UCSD-AML1 (cell line): ENCODE measurements at regions not wholly inside any gene's neighbourhood (a gene's known extent, or its start where the extent isn't known, plus 50 kb on each side); places are given as distances from the start of the nearest gene placed in this dataset.
A peak's percentile ranks its signal among the peaks of the same experiment; 100 is the strongest.
"Not testable (repeated sequence)": the region's sequence is repeated elsewhere in the genome, so short reads cannot be mapped to it uniquely, and the experiment has no call there.

ENCODE experiments used
- DNase-seq: peaks from one replicate; lab custom pipeline; 2025; ENCODE audit not compliant: unreplicated experiment; lab: John Stamatoyannopoulos, UW

- no peak for DNase-seq
These were observed 62.6 kb upstream of the EN2 start for GRCh38 chr7:155395176-155395797.

- no peak for DNase-seq
These were observed 61.3 kb upstream of the EN2 start for GRCh38 chr7:155396661-155397060.

GRCh38 chr7:155397758-155398714 lies 59.9 kb upstream of the EN2 start:
- not testable (repeated sequence) for DNase-seq

GRCh38 chr7:155398944-155399343 lies 59.0 kb upstream of the EN2 start:
- DNase-seq: peak; percentile 14

- DNase-seq: no peak
These were observed 58.4 kb upstream of the EN2 start for GRCh38 chr7:155399577-155399976.

GRCh38 chr7:155401231-155401630 lies 56.7 kb upstream of the EN2 start:
- no peak for DNase-seq

GRCh38 chr7:155401884-155402283 lies 56.0 kb upstream of the EN2 start:
- DNase-seq: no peak

GRCh38 chr7:155402941-155403340 lies 55.0 kb upstream of the EN2 start:
- no peak for DNase-seq

GRCh38 chr7:155404976-155405375 lies 53.0 kb upstream of the EN2 start:
- no peak for DNase-seq

- DNase-seq: no peak
These were observed 52.3 kb upstream of the EN2 start for GRCh38 chr7:155405399-155406318.

GRCh38 chr7:155407799-155408198 lies 50.1 kb upstream of the EN2 start:
- DNase-seq: no peak
